IMR-90 (cell line): ENCODE measurements at regions not wholly inside any gene's neighbourhood (a gene's known extent, or its start where the extent isn't known, plus 50 kb on each side); places are given as distances from the start of the nearest gene placed in this dataset.

Experiments
- ATAC-seq: fragments of 200-7000 bp; cut with Tn5 transposase; 2 replicates; pipeline ENCODE4 v1.9.1; 2020; ENCODE audit warnings: low read depth, mild to moderate bottlenecking, moderate library complexity
- BruUV-seq: library from RNA; stranded (reverse); fragments of 400-500 nt; replicated peaks from 2 replicates; lab custom pipeline; 2021; lab: Mats Ljungman, UMichigan
- CTCF ChIA-PET: fragments of 300-600 bp; formaldehyde crosslinking; extraction: SDS; loops from one replicate; lab custom pipeline; 2021; ENCODE audit warnings: antibody characterized with exemption; lab: Yijun Ruan, JAX
- POLR2A ChIA-PET: fragments of 300-600 bp; sonication (Branson Sonifier 250); formaldehyde crosslinking; loops from one replicate; lab custom pipeline; 2022; ENCODE audit warnings: antibody characterized with exemption; ENCODE audit not compliant: unreplicated experiment; lab: Charles Lee
- DNase-seq: peaks from one replicate; pipeline ENCODE4 v3.0.0; 2013
- H2AFZ ChIP-seq: replicated peaks from 2 replicates; pipeline ENCODE3; 2013; ENCODE audit warnings: low read length, mild to moderate bottlenecking; ENCODE audit not compliant: poor library complexity
- H2AK5ac ChIP-seq: 2 replicates; pipeline ENCODE4 v1.6.1; 2013; ENCODE audit warnings: low read depth, low read length, inconsistent platforms
- H2AK9ac ChIP-seq: replicated peaks from 2 replicates; pipeline ENCODE3; 2013; ENCODE audit warnings: mild to moderate bottlenecking, low read depth, low read length, moderate library complexity; ENCODE audit not compliant: poor library complexity
- H2BK120ac ChIP-seq: 2 replicates; pipeline ENCODE4 v1.6.1; 2013; ENCODE audit warnings: low read depth, low read length, inconsistent platforms
- H2BK15ac ChIP-seq: 3 replicates; pipeline ENCODE4 v1.6.1; 2013; ENCODE audit warnings: low read depth, low read length, inconsistent platforms
- H2BK20ac ChIP-seq: 2 replicates; pipeline ENCODE4 v1.6.1; 2013; ENCODE audit warnings: low read depth, mild to moderate bottlenecking, inconsistent platforms, low read length, moderate library complexity
- H2BK5ac ChIP-seq: 2 replicates; pipeline ENCODE4 v1.6.1; 2013; ENCODE audit warnings: mild to moderate bottlenecking, low read depth, low read length, inconsistent platforms; ENCODE audit not compliant: poor library complexity, severe bottlenecking
- H3K14ac ChIP-seq: replicated peaks from 2 replicates; pipeline ENCODE4 v1.6.1; 2013; ENCODE audit warnings: low read depth, low read length, inconsistent platforms
- H3K18ac ChIP-seq: 2 replicates; pipeline ENCODE4 v1.6.1; 2013; ENCODE audit warnings: low read depth, low read length, control low read depth
- H3K23ac ChIP-seq: 2 replicates; pipeline ENCODE4 v1.6.1; 2013; ENCODE audit warnings: low read depth, low read length, inconsistent platforms
- H3K27ac ChIP-seq: 2 replicates; pipeline ENCODE4 v1.5.1; 2013; ENCODE audit warnings: mild to moderate bottlenecking, control low read depth, low read length; ENCODE audit not compliant: insufficient read depth
- H3K27me3 ChIP-seq: 2 replicates; pipeline ENCODE4 v1.6.1; 2013; ENCODE audit warnings: low read length; ENCODE audit not compliant: control insufficient read depth, insufficient read depth
- H3K36me3 ChIP-seq: 2 replicates; pipeline ENCODE4 v1.6.1; 2013; ENCODE audit warnings: low read length, mixed read lengths; ENCODE audit not compliant: control insufficient read depth, insufficient read depth
- H3K4ac ChIP-seq: 2 replicates; pipeline ENCODE4 v1.6.1; 2013; ENCODE audit warnings: low read depth, low read length, inconsistent platforms
- H3K4me1 ChIP-seq: 2 replicates; pipeline ENCODE4 v1.6.1; 2013; ENCODE audit warnings: low read length, mixed read lengths; ENCODE audit not compliant: control insufficient read depth, insufficient read depth
- H3K4me2 ChIP-seq: 2 replicates; pipeline ENCODE4 v1.6.1; 2013; ENCODE audit warnings: low read depth, mild to moderate bottlenecking, control low read depth, low read length, moderate library complexity
- H3K4me3 ChIP-seq: 2 replicates; pipeline ENCODE4 v1.5.1; 2013; ENCODE audit warnings: low read depth, mild to moderate bottlenecking, control low read depth, low read length, moderate library complexity; ENCODE audit not compliant: insufficient read depth
- H3K56ac ChIP-seq: 2 replicates; pipeline ENCODE4 v1.6.1; 2013; ENCODE audit warnings: low read length, inconsistent platforms; ENCODE audit not compliant: insufficient read depth; ENCODE audit errors: extremely low read depth
- H3K79me1 ChIP-seq, 2 experiments: 2 replicates each; pipeline ENCODE4 v1.6.1; 2013; ENCODE audit warnings: low read length in 2 of 2, inconsistent platforms in 1 of 2, low read depth in 1 of 2
- H3K9ac ChIP-seq: 2 replicates; pipeline ENCODE4 v1.6.1; 2013; ENCODE audit warnings: low read depth, low read length, control low read depth
- H3K9me1 ChIP-seq: 2 replicates; pipeline ENCODE4 v1.6.1; 2013; ENCODE audit warnings: low read length, inconsistent platforms; ENCODE audit not compliant: insufficient read depth
- H3K9me3 ChIP-seq: 2 replicates; pipeline ENCODE4 v1.6.1; 2013; ENCODE audit warnings: low read length; ENCODE audit not compliant: control insufficient read depth, insufficient read depth
- H4K20me1 ChIP-seq: 2 replicates; pipeline ENCODE4 v1.6.1; 2013; ENCODE audit warnings: low read length, inconsistent platforms; ENCODE audit not compliant: insufficient read depth
- H4K5ac ChIP-seq: 2 replicates; pipeline ENCODE4 v1.6.1; 2013; ENCODE audit warnings: mild to moderate bottlenecking, low read depth, low read length, control low read depth
- H4K8ac ChIP-seq, 2 experiments: 2 replicates each; pipeline ENCODE4 v1.6.1; 2013; ENCODE audit warnings: low read depth in 2 of 2, low read length in 2 of 2, control low read depth in 1 of 2, inconsistent platforms in 1 of 2
- H4K91ac ChIP-seq: 2 replicates; pipeline ENCODE4 v1.6.1; 2013; ENCODE audit warnings: low read depth, low read length, inconsistent platforms; ENCODE audit not compliant: insufficient read depth
- BHLHE40 ChIP-seq: fragments of 150-350 bp; IDR thresholded peaks from 2 replicates; pipeline ENCODE4 v1.6.1; 2016; ENCODE audit warnings: mild to moderate bottlenecking, low read depth, low read length
- CEBPB ChIP-seq: IDR thresholded peaks from 2 replicates; pipeline ENCODE4 v1.6.1; 2012; ENCODE audit warnings: low read depth, low read length, improper control_type of control experiment
- CTCF ChIP-seq: conservative IDR thresholded peaks from 2 replicates; pipeline ENCODE4 v1.5.1; 2012; ENCODE audit warnings: mild to moderate bottlenecking, low read depth, low read length, improper control_type of control experiment
- MAFK ChIP-seq: IDR thresholded peaks from 2 replicates; pipeline ENCODE4 v1.6.1; 2012; ENCODE audit warnings: low read depth, low read length, improper control_type of control experiment
- MXI1 ChIP-seq: IDR thresholded peaks from 2 replicates; pipeline ENCODE4 v1.6.1; 2012; ENCODE audit warnings: low read depth, mild to moderate bottlenecking, low read length, moderate library complexity, borderline replicate concordance
- NFE2L2 ChIP-seq: fragments of 150-350 bp; IDR thresholded peaks from 2 replicates; pipeline ENCODE4 v1.6.1; 2016; ENCODE audit warnings: low read depth, mild to moderate bottlenecking, low read length
- POLR2A ChIP-seq: IDR thresholded peaks from 2 replicates; pipeline ENCODE4 v1.6.1; 2012; ENCODE audit warnings: mild to moderate bottlenecking, low read depth, low read length
- RAD21 ChIP-seq: IDR thresholded peaks from 2 replicates; pipeline ENCODE4 v1.6.1; 2012; ENCODE audit warnings: low read length, improper control_type of control experiment
- SMC3 ChIP-seq: fragments of 150-350 bp; IDR thresholded peaks from 2 replicates; pipeline ENCODE4 v1.6.1; 2016; ENCODE audit warnings: low read depth, mild to moderate bottlenecking, antibody characterized with exemption, low read length, moderate library complexity
- WGBS, 2 experiments: methylation state at CpG; one replicate each; pipeline versions ENCODE4 v1.1.5 to v1.1.7; 2013; ENCODE audit warnings: missing lambda C conversion rate in 2 of 2; ENCODE audit not compliant: insufficient read length in 1 of 2; ENCODE audit errors: extremely low coverage in 2 of 2; 5-methylcytosine and 5-hydroxymethylcytosine counted together
- dilution Hi-C: fragments of 300-500 bp; cut with HindIII; formaldehyde crosslinking; loops from one replicate; pipeline ENCODE4 v1.14.3; 2018; ENCODE audit warnings: low sequenced_read_pairs; ENCODE audit not compliant: unreplicated experiment
- in situ Hi-C: fragments of 300-500 bp; cut with MboI; formaldehyde crosslinking; loops from 3 replicates; pipeline ENCODE4 v1.14.3; 2019; ENCODE audit warnings: low sequenced_read_pairs, inconsistent platforms, mixed read lengths
- intact Hi-C: fragments of 100-400 bp; cut with micrococcal nuclease; formaldehyde crosslinking; loops from 2 replicates; pipeline ENCODE4 v1.10.0; 2022
- TF ChIP-seq, protein P1 (sequence below): fragments of 150-350 bp; IDR thresholded peaks from 2 replicates; pipeline ENCODE4 v1.6.1; 2016; ENCODE audit warnings: low read depth, mild to moderate bottlenecking, low read length, moderate library complexity, borderline replicate concordance

DNA sequence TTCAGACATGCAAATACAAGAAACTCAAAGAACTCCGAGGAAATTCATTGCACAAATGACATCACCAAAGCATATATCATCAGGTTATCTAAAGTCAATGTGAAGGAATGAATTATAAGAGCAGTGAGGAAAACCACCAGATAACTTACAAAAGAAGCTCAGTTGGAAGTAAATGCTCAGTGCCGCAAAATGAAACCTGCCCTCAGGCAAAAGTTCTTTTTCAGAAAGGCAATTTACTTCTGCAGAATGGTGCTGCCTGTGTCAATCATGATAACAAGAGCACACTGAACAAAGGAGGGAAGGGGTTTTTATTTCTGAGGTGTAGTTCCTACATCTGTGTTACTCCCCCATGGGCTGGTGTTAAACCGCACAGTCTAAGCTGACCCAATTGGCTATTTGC, 550.6 kb upstream of the SEMA3D start:
- no peak overlapping the region for H3K4me3 ChIP-seq
- no peak overlapping the region for H2AK5ac ChIP-seq
- H3K18ac ChIP-seq: no peak overlapping the region
- in situ Hi-C loops (loop anchor here (25.0 kb wide), 1 partner anchor 1825 kb away; no protein-coding TSS in a partner anchor), dilution Hi-C loops (no loop called here), intact Hi-C loops (no loop called here)
- no peak overlapping the region for H2BK5ac ChIP-seq
- no peak overlapping the region for H3K14ac ChIP-seq
- H3K79me1 ChIP-seq: no peaks in the 10 kb centered on the region
- H3K23ac ChIP-seq: no peak overlapping the region
- no peaks in the 10 kb centered on the region for H3K27me3 ChIP-seq
- no peaks in the 10 kb centered on the region for H3K9me3 ChIP-seq
- ATAC-seq (no peak), DNase-seq (no peak)
- H4K20me1 ChIP-seq: no peaks in the 10 kb centered on the region
- no peak overlapping the region for H4K8ac ChIP-seq
- H2AK9ac ChIP-seq: no peak overlapping the region
- H3K4me1 ChIP-seq: no peaks in the 10 kb centered on the region
- no peak overlapping the region for H2BK120ac ChIP-seq
- no CpG with 5 or more reads among the region's 3 CpGs for WGBS, 2 experiments
- no peak overlapping the region for H4K5ac ChIP-seq
- no peak overlapping the region for H4K91ac ChIP-seq
- no peaks in the 10 kb centered on the region for H3K36me3 ChIP-seq
- H3K4ac ChIP-seq: no peak overlapping the region
- H3K27ac ChIP-seq: no peak overlapping the region
- H3K56ac ChIP-seq: no peak overlapping the region
- no peaks in the 10 kb centered on the region for H3K9me1 ChIP-seq
- ChIA-PET CTCF (no interaction called here), POLR2A (no interaction called here)
- no peak overlapping the region for H3K4me2 ChIP-seq
- no peak overlapping the region for H2BK15ac ChIP-seq
- H3K9ac ChIP-seq: no peak overlapping the region
- BruUV-seq: no TSS peak
- H2AFZ ChIP-seq: no peak overlapping the region
- no peak overlapping the region for H2BK20ac ChIP-seq
- TF ChIP-seq SMC3 (no peak), NFE2L2 (no peak), CEBPB (no peak), CTCF (no peak), RAD21 (no peak), BHLHE40 (no peak), MXI1 (no peak), POLR2A (no peak), MAFK (no peak)
- TF ChIP-seq, protein P1, sequence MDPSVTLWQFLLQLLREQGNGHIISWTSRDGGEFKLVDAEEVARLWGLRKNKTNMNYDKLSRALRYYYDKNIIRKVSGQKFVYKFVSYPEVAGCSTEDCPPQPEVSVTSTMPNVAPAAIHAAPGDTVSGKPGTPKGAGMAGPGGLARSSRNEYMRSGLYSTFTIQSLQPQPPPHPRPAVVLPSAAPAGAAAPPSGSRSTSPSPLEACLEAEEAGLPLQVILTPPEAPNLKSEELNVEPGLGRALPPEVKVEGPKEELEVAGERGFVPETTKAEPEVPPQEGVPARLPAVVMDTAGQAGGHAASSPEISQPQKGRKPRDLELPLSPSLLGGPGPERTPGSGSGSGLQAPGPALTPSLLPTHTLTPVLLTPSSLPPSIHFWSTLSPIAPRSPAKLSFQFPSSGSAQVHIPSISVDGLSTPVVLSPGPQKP: no peak
